GM20431 (cell line): ENCODE measurements at regions not wholly inside any gene's neighbourhood (a gene's known extent, or its start where the extent isn't known, plus 50 kb on each side); places are given as distances from the start of the nearest gene placed in this dataset.
"Not testable (repeated sequence)": the region's sequence is repeated elsewhere in the genome, so short reads cannot be mapped to it uniquely, and the experiment has no call there.

ENCODE experiments used
- in situ Hi-C: fragments of 300-500 bp; cut with MseI, MboI; formaldehyde crosslinking; loops from one replicate; pipeline ENCODE4 v1.15.0; 2020; ENCODE audit warnings: low sequenced_read_pairs; ENCODE audit not compliant: unreplicated experiment

DNA sequence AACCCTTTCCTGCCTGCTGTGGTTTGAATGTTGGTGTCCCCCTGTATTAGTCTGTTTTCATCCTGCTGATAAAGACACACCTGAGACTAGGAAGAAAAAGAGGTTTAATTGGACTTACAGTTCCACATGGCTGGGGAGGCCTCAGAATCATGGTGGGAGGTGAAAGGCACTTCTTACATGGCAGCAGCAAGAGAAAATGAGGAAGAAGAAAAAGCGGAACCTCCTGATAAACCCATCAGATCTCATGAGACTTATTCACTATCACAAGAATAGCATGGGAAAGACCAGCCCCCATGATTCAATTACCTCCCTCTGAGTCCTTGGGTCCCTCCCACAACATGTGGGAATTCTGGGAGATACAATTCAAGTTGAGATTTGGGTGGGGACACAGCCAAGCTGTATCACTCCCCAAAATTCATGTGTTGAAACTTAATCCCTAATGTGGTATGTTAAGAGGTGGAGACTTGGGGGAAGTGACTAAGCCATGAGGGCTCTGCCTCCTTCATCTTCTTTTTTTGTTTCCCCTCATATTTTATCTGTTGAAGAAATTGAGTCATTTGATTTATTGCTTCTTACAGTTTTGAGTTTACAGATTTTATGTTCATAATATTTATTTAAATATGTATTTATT, 64.9 kb upstream of the SYNCRIP start:
- in situ Hi-C loops = not testable (repeated sequence)

- in situ Hi-C loops = no loop called here
These were observed 63.6 kb upstream of the SYNCRIP start for GRCh38 chr6:85706272-85706671.

DNA sequence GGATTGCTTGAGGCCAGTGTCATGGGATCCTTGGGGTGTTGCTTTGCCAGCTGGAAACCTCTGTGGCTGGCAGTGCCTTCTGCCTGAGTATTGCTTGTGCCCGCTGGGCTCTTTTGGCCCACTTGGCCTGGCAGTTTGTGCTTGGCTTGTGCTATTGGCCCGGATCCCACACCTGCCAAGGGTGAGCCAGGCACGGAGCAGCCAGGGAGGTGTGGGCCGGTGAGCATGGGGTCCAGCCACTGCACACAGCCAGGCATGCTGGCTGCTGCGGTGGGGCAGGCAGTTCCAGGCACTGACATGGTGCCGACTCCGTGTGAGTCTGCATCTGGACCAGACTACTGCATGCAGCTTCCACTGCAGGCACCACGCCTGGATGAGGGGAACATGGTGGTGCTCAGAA, 62.5 kb upstream of the SYNCRIP start:
- in situ Hi-C loops = no loop called here

- in situ Hi-C loops = no loop called here
These were observed 60.7 kb upstream of the SYNCRIP start for GRCh38 chr6:85703406-85703805.
